ENCODE measurements at regions not wholly inside any gene's neighbourhood (a gene's known extent, or its start where the extent isn't known, plus 50 kb on each side); places are given as distances from the start of the nearest gene placed in this dataset.

GRCh38 chr4:163804001-163804400 lies 309.5 kb downstream of the TMA16 start:
- CTCF ChIA-PET, result no interaction called here
- intact Hi-C loops (cut with micrococcal nuclease), result no loop called here
- Histone ChIP-seq H3K4me1 (ENCODE audit: control insufficient read depth in 2 of 2, insufficient read depth in 2 of 2, low read length in 2 of 2) (no peaks in the 10 kb centered on the region), H3K36me3 (ENCODE audit: control insufficient read depth in 2 of 3, insufficient read depth in 3 of 3, low read length in 3 of 3) (no peaks in the 10 kb centered on the region), H3K4me3 (ENCODE audit: low read length) (no peak overlapping the region), H3K9me3 (ENCODE audit: control insufficient read depth in 2 of 3, low read length in 3 of 3) (no peaks in the 10 kb centered on the region), H3K27me3 (ENCODE audit: control insufficient read depth in 2 of 2, insufficient read depth in 2 of 2, low read length in 2 of 2) (no peaks in the 10 kb centered on the region), H3K27ac (ENCODE audit: low read depth, low read length) (no peak overlapping the region)
- no peaks in the 10 kb centered on the region for H3K9me3 Mint-ChIP-seq
- no peaks in the 10 kb centered on the region for H3K36me3 Mint-ChIP-seq
- ATAC-seq (no peak), DNase-seq (no peak)
- no peaks in the 10 kb centered on the region for H3K4me1 Mint-ChIP-seq
- H3K4me3 Mint-ChIP-seq, result no peak overlapping the region
- peaks cover 0 to 4% (median 0%) of the 10 kb centered on the region in 5 donors for H3K27me3 Mint-ChIP-seq
- POLR2A ChIA-PET, result no interaction called here
- H3K27ac Mint-ChIP-seq, result no peak overlapping the region

GRCh38 chr4:163806653-163807052 lies 312.2 kb downstream of the TMA16 start:
- CTCF ChIA-PET, result no interaction called here
- Histone ChIP-seq H3K9me3 (ENCODE audit: control insufficient read depth in 2 of 3, low read length in 3 of 3) (no peaks in the 10 kb centered on the region), H3K4me3 (ENCODE audit: low read length) (no peak overlapping the region), H3K27ac (ENCODE audit: low read depth, low read length) (no peak overlapping the region), H3K27me3 (ENCODE audit: control insufficient read depth in 2 of 2, insufficient read depth in 2 of 2, low read length in 2 of 2) (no peaks in the 10 kb centered on the region), H3K36me3 (ENCODE audit: control insufficient read depth in 2 of 3, insufficient read depth in 3 of 3, low read length in 3 of 3) (no peaks in the 10 kb centered on the region), H3K4me1 (ENCODE audit: control insufficient read depth in 2 of 2, insufficient read depth in 2 of 2, low read length in 2 of 2) (no peaks in the 10 kb centered on the region)
- POLR2A ChIA-PET, result no interaction called here
- no peak overlapping the region for H3K27ac Mint-ChIP-seq
- peaks cover 0 to 9% (median 0%) of the 10 kb centered on the region in 5 donors for H3K27me3 Mint-ChIP-seq
- no peaks in the 10 kb centered on the region for H3K9me3 Mint-ChIP-seq
- H3K36me3 Mint-ChIP-seq, result no peaks in the 10 kb centered on the region
- H3K4me1 Mint-ChIP-seq, result peaks cover 0 to 4% (median 0%) of the 10 kb centered on the region in 7 donors
- ATAC-seq (no peak), DNase-seq (no peak)
- no peak overlapping the region for H3K4me3 Mint-ChIP-seq
- intact Hi-C loops (cut with micrococcal nuclease), result no loop called here

- Histone ChIP-seq H3K4me3 (ENCODE audit: low read length) (no peak overlapping the region), H3K27me3 (ENCODE audit: control insufficient read depth in 2 of 2, insufficient read depth in 2 of 2, low read length in 2 of 2) (no peaks in the 10 kb centered on the region), H3K27ac (ENCODE audit: low read depth, low read length) (no peak overlapping the region), H3K4me1 (ENCODE audit: control insufficient read depth in 2 of 2, insufficient read depth in 2 of 2, low read length in 2 of 2) (no peaks in the 10 kb centered on the region), H3K36me3 (ENCODE audit: control insufficient read depth in 2 of 3, insufficient read depth in 3 of 3, low read length in 3 of 3) (no peaks in the 10 kb centered on the region), H3K9me3 (ENCODE audit: control insufficient read depth in 2 of 3, low read length in 3 of 3) (no peaks in the 10 kb centered on the region)
- ChIA-PET CTCF (no interaction called here), POLR2A (no interaction called here)
- no peaks in the 10 kb centered on the region for H3K36me3 Mint-ChIP-seq
- peaks cover 0 to 9% (median 0%) of the 10 kb centered on the region in 5 donors for H3K27me3 Mint-ChIP-seq
- ATAC-seq (no peak), DNase-seq (no peak)
- H3K27ac Mint-ChIP-seq, result no peak overlapping the region
- intact Hi-C loops (cut with micrococcal nuclease), result no loop called here
- no peaks in the 10 kb centered on the region for H3K9me3 Mint-ChIP-seq
- no peak overlapping the region for H3K4me3 Mint-ChIP-seq
- peaks cover 0 to 4% (median 0%) of the 10 kb centered on the region in 7 donors for H3K4me1 Mint-ChIP-seq
These were observed 313.5 kb downstream of the TMA16 start for GRCh38 chr4:163808011-163808410.

GRCh38 chr4:163810755-163811154 lies 316.3 kb downstream of the TMA16 start:
- H3K27me3 Mint-ChIP-seq, result peaks cover 0 to 9% (median 0%) of the 10 kb centered on the region in 5 donors
- no peak for DNase-seq
- Histone ChIP-seq H3K4me3 (ENCODE audit: low read length) (no peak overlapping the region), H3K9me3 (ENCODE audit: control insufficient read depth in 2 of 3, low read length in 3 of 3) (no peaks in the 10 kb centered on the region), H3K4me1 (ENCODE audit: control insufficient read depth in 2 of 2, insufficient read depth in 2 of 2, low read length in 2 of 2) (no peaks in the 10 kb centered on the region), H3K27ac (ENCODE audit: low read depth, low read length) (no peak overlapping the region), H3K36me3 (ENCODE audit: control insufficient read depth in 2 of 3, insufficient read depth in 3 of 3, low read length in 3 of 3) (no peaks in the 10 kb centered on the region), H3K27me3 (ENCODE audit: control insufficient read depth in 2 of 2, insufficient read depth in 2 of 2, low read length in 2 of 2) (no peaks in the 10 kb centered on the region)
- no peaks in the 10 kb centered on the region for H3K36me3 Mint-ChIP-seq
- CTCF ChIA-PET, result no interaction called here
- ATAC-seq, result no peak
- POLR2A ChIA-PET, result no interaction called here
- H3K9me3 Mint-ChIP-seq, result peaks cover 0 to 1% (median 0%) of the 10 kb centered on the region in 11 donors
- no peak overlapping the region for H3K27ac Mint-ChIP-seq
- intact Hi-C loops (cut with micrococcal nuclease), result no loop called here
- no peak overlapping the region for H3K4me3 Mint-ChIP-seq
- H3K4me1 Mint-ChIP-seq, result peaks cover 0 to 4% (median 0%) of the 10 kb centered on the region in 7 donors

GRCh38 chr4:163815776-163816175 lies 321.3 kb downstream of the TMA16 start:
- peaks cover 0 to 5% (median 0%) of the 10 kb centered on the region in 5 donors for H3K27me3 Mint-ChIP-seq
- ChIA-PET CTCF (no interaction called here), POLR2A (no interaction called here)
- DNase-seq (no peak), ATAC-seq (no peak)
- Histone ChIP-seq H3K27me3 (ENCODE audit: control insufficient read depth in 2 of 2, insufficient read depth in 2 of 2, low read length in 2 of 2) (no peaks in the 10 kb centered on the region), H3K9me3 (ENCODE audit: control insufficient read depth in 2 of 3, low read length in 3 of 3) (no peaks in the 10 kb centered on the region), H3K36me3 (ENCODE audit: control insufficient read depth in 2 of 3, insufficient read depth in 3 of 3, low read length in 3 of 3) (no peaks in the 10 kb centered on the region), H3K27ac (ENCODE audit: low read depth, low read length) (no peak overlapping the region), H3K4me3 (ENCODE audit: low read length) (no peak overlapping the region), H3K4me1 (ENCODE audit: control insufficient read depth in 2 of 2, insufficient read depth in 2 of 2, low read length in 2 of 2) (no peaks in the 10 kb centered on the region)
- peaks cover 0 to 4% (median 0%) of the 10 kb centered on the region in 7 donors for H3K4me1 Mint-ChIP-seq
- H3K36me3 Mint-ChIP-seq, result no peaks in the 10 kb centered on the region
- H3K4me3 Mint-ChIP-seq, result no peak overlapping the region
- intact Hi-C loops (cut with micrococcal nuclease), result loop anchor here in 1 of 2 donors (1.0 kb wide), 1 partner anchor 196 kb away; no protein-coding TSS in a partner anchor
- peaks cover 0 to 1% (median 0%) of the 10 kb centered on the region in 11 donors for H3K9me3 Mint-ChIP-seq
- no peak overlapping the region for H3K27ac Mint-ChIP-seq

GRCh38 chr4:163816494-163816893 lies 322.0 kb downstream of the TMA16 start:
- no peaks in the 10 kb centered on the region for H3K9me3 ChIP-seq (ENCODE audit: control insufficient read depth in 2 of 3, low read length in 3 of 3)
- peaks cover 0 to under 1% (median 0%) of the 10 kb centered on the region in 5 donors for H3K27me3 Mint-ChIP-seq
- ATAC-seq (no peak), DNase-seq (no peak)
- H3K4me3 ChIP-seq (ENCODE audit: low read length), result no peak overlapping the region
- no peak overlapping the region for H3K27ac Mint-ChIP-seq
- H3K9me3 Mint-ChIP-seq, result peaks cover 0 to 1% (median 0%) of the 10 kb centered on the region in 11 donors
- no peaks in the 10 kb centered on the region for H3K4me1 ChIP-seq (ENCODE audit: control insufficient read depth in 2 of 2, insufficient read depth in 2 of 2, low read length in 2 of 2)
- no peak overlapping the region for H3K4me3 Mint-ChIP-seq
- no peaks in the 10 kb centered on the region for H3K4me1 Mint-ChIP-seq
- ChIA-PET POLR2A (no interaction called here), CTCF (interaction anchor here (1.0 kb wide), 1 partner anchor 197 kb away, joined by 3 read pairs; no protein-coding TSS in a partner anchor)
- intact Hi-C loops (cut with micrococcal nuclease), result loop anchor here in 1 of 2 donors (1.0 kb wide), 1 partner anchor 195 kb away; no protein-coding TSS in a partner anchor
- no peaks in the 10 kb centered on the region for H3K36me3 Mint-ChIP-seq
- H3K27me3 ChIP-seq (ENCODE audit: control insufficient read depth in 2 of 2, insufficient read depth in 2 of 2, low read length in 2 of 2), result no peaks in the 10 kb centered on the region
- no peak overlapping the region for H3K27ac ChIP-seq (ENCODE audit: low read depth, low read length)
- H3K36me3 ChIP-seq (ENCODE audit: control insufficient read depth in 2 of 3, insufficient read depth in 3 of 3, low read length in 3 of 3), result no peaks in the 10 kb centered on the region

- H3K9me3 Mint-ChIP-seq, result peaks cover 0 to under 1% (median 0%) of the 10 kb centered on the region in 11 donors
- no peak overlapping the region for H3K27ac Mint-ChIP-seq
- no peaks in the 10 kb centered on the region for H3K27me3 Mint-ChIP-seq
- intact Hi-C loops (cut with micrococcal nuclease), result no loop called here
- Histone ChIP-seq H3K4me3 (ENCODE audit: low read length) (no peak overlapping the region), H3K36me3 (ENCODE audit: control insufficient read depth in 2 of 3, insufficient read depth in 3 of 3, low read length in 3 of 3) (no peaks in the 10 kb centered on the region), H3K27me3 (ENCODE audit: control insufficient read depth in 2 of 2, insufficient read depth in 2 of 2, low read length in 2 of 2) (no peaks in the 10 kb centered on the region), H3K4me1 (ENCODE audit: control insufficient read depth in 2 of 2, insufficient read depth in 2 of 2, low read length in 2 of 2) (no peaks in the 10 kb centered on the region), H3K9me3 (ENCODE audit: control insufficient read depth in 2 of 3, low read length in 3 of 3) (no peaks in the 10 kb centered on the region), H3K27ac (ENCODE audit: low read depth, low read length) (no peak overlapping the region)
- ATAC-seq (no peak), DNase-seq (no peak)
- H3K4me3 Mint-ChIP-seq, result no peak overlapping the region
- H3K4me1 Mint-ChIP-seq, result no peaks in the 10 kb centered on the region
- no peaks in the 10 kb centered on the region for H3K36me3 Mint-ChIP-seq
- CTCF ChIA-PET, result no interaction called here
- POLR2A ChIA-PET, result no interaction called here
These were observed 324.2 kb downstream of the TMA16 start for GRCh38 chr4:163818673-163819072.
